HepG2 (cell line): ENCODE measurements at regions not wholly inside any gene's neighbourhood (a gene's known extent, or its start where the extent isn't known, plus 50 kb on each side); places are given as distances from the start of the nearest gene placed in this dataset.

Experiments
- ATAC-seq: fragments of 200-7000 bp; cut with Tn5 transposase; 3 replicates; pipeline ENCODE4 v1.9.1; 2020; ENCODE audit warnings: mild to moderate bottlenecking, moderate library complexity
- BruUV-seq: library from RNA; stranded (reverse); fragments of 400-500 nt; replicated peaks from 2 replicates; lab custom pipeline; 2021; lab: Mats Ljungman, UMichigan
- CTCF ChIA-PET: fragments of 300-600 bp; formaldehyde crosslinking; extraction: SDS; loops from one replicate; lab custom pipeline; 2021; ENCODE audit warnings: low total read pairs, inconsistent platforms, low intra/inter-chr PET ratio; lab: Yijun Ruan, JAX
- POLR2A ChIA-PET: fragments of 350-600 bp; sonication (Branson Sonifier 250); formaldehyde crosslinking; loops from one replicate; lab custom pipeline; 2020; ENCODE audit warnings: antibody characterized with exemption, inconsistent platforms; lab: Yijun Ruan, JAX
- DNase-seq: peaks from one replicate; pipeline ENCODE4 v3.0.0-alpha.2; 2015; ENCODE audit warnings: low spot score
- FAIRE-seq: peaks from 3 replicates; lab custom pipeline; 2011; peaks lifted over from hg19 to GRCh38; lab: Jason Lieb, UNC
- H2AFZ ChIP-seq: one replicate; pipeline ENCODE4 v1.6.1; 2011; ENCODE audit warnings: low read length, inconsistent platforms
- H3K27ac ChIP-seq: fragments of 300-600 bp; 3 replicates; pipeline ENCODE4 v1.8.0; 2011; ENCODE audit warnings: mixed run types, mild to moderate bottlenecking, mixed read lengths, low read length, inconsistent platforms; ENCODE audit not compliant: insufficient read depth; ENCODE audit errors: extremely low read length
- H3K27me3 ChIP-seq, 2 experiments: fragments of 200-600 bp in 1 of 2; 2 replicates in 1 of 2; 3 replicates in 1 of 2; pipeline versions ENCODE4 v1.6.0 to v1.8.0; 2011; ENCODE audit warnings: low read length in 2 of 2, mild to moderate bottlenecking in 2 of 2, moderate library complexity in 2 of 2, inconsistent platforms in 1 of 2; ENCODE audit not compliant: insufficient read depth in 2 of 2, control insufficient read depth in 1 of 2
- H3K36me3 ChIP-seq, 2 experiments: fragments of 200-600 bp in 1 of 2; replicated peaks in 1 of 2; 2 replicates in 1 of 2; 3 replicates in 1 of 2; pipeline versions ENCODE4 v1.5.1 to v1.8.0; 2011; ENCODE audit warnings: low read length in 2 of 2, inconsistent platforms in 1 of 2; ENCODE audit not compliant: insufficient read depth in 2 of 2, control insufficient read depth in 1 of 2
- H3K4me1 ChIP-seq: 2 replicates; pipeline ENCODE4 v1.5.1; 2012; ENCODE audit warnings: low read length, inconsistent platforms; ENCODE audit not compliant: insufficient read depth
- H3K4me2 ChIP-seq: 2 replicates; pipeline ENCODE4 v1.6.0; 2011; ENCODE audit warnings: low read depth, low read length, inconsistent platforms
- H3K4me3 ChIP-seq, 3 experiments: fragments of 200-600 bp in 1 of 3; sonication (generic), shearing (Covaris generic) in 1 of 3; replicated peaks in 1 of 3; 2 replicates each; pipeline ENCODE4 v1.5.1; 2011 to 2016; ENCODE audit warnings: low read length in 3 of 3, inconsistent platforms in 2 of 3, low read depth in 2 of 3, mild to moderate bottlenecking in 2 of 3, control low read depth in 1 of 3, mixed read lengths in 1 of 3; ENCODE audit not compliant: insufficient read depth in 1 of 3
- H3K79me2 ChIP-seq: one replicate; pipeline ENCODE4 v1.6.1; 2011; ENCODE audit warnings: low read length, inconsistent platforms; ENCODE audit not compliant: insufficient read depth
- H3K9ac ChIP-seq: 2 replicates; pipeline ENCODE4 v1.6.0; 2011; ENCODE audit warnings: mild to moderate bottlenecking, low read depth, low read length, inconsistent platforms; ENCODE audit not compliant: insufficient read depth
- H3K9me3 ChIP-seq: 2 replicates; pipeline ENCODE4 v1.5.1; 2012; ENCODE audit warnings: mild to moderate bottlenecking, low read length
- H4K20me1 ChIP-seq: 2 replicates; pipeline ENCODE4 v1.6.0; 2011; ENCODE audit warnings: inconsistent platforms, mild to moderate bottlenecking, low read length, moderate library complexity; ENCODE audit not compliant: insufficient read depth
- CEBPG ChIP-seq: IDR thresholded peaks from 2 replicates; pipeline ENCODE4 v1.6.1; 2016
- HDAC1 ChIP-seq: sonication (generic); formaldehyde crosslinking; IDR thresholded peaks from 2 replicates; pipeline ENCODE4 v1.5.1; 2020; ENCODE audit warnings: mild to moderate bottlenecking, missing genetic modification reagents
- HOXD1 ChIP-seq: sonication (generic); formaldehyde crosslinking; IDR thresholded peaks from 2 replicates; pipeline ENCODE4 v1.5.0; 2020; ENCODE audit warnings: missing genetic modification reagents
- MAFF ChIP-seq: IDR thresholded peaks from 2 replicates; pipeline ENCODE4 v1.6.1; 2011; ENCODE audit warnings: low read depth, low read length, improper control_type of control experiment
- NFE2L1 ChIP-seq: sonication (generic); formaldehyde crosslinking; IDR thresholded peaks from 2 replicates; pipeline ENCODE4 v1.4.0; 2020; ENCODE audit warnings: missing genetic modification reagents, mild to moderate bottlenecking, borderline replicate concordance
- SALL2 ChIP-seq: sonication (generic); formaldehyde crosslinking; IDR thresholded peaks from 2 replicates; pipeline ENCODE4 v1.8.1; 2023; ENCODE audit warnings: mild to moderate bottlenecking, missing genetic modification reagents, inconsistent platforms
- ZBTB21 ChIP-seq: sonication (generic); formaldehyde crosslinking; IDR thresholded peaks from 2 replicates; pipeline ENCODE4 v1.4.0; 2020; ENCODE audit warnings: missing genetic modification reagents
- ZMYM4 ChIP-seq: sonication (generic); formaldehyde crosslinking; IDR thresholded peaks from 2 replicates; pipeline ENCODE4 v1.8.1; 2023; ENCODE audit warnings: mild to moderate bottlenecking, missing genetic modification reagents
- WGBS: methylation state at CpG from one replicate; pipeline ENCODE4 v1.1.6; 2017; ENCODE audit warnings: low lambda C conversion rate; 5-methylcytosine and 5-hydroxymethylcytosine counted together
- in situ Hi-C: cut with HindIII; loops from 2 replicates; pipeline ENCODE4 v1.10.0; 2017; ENCODE audit warnings: low pct_unique_long_range_greater_than_20kb; ENCODE audit not compliant: extremely low pct_ligation_motif_present
- intact Hi-C: fragments of 100-400 bp; cut with micrococcal nuclease; formaldehyde crosslinking; loops from one replicate; pipeline ENCODE4 v1.10.0; 2022; ENCODE audit not compliant: unreplicated experiment
- TF ChIP-seq, protein P1 (sequence below), 2 experiments: sonication (generic) in 1 of 2; formaldehyde crosslinking in 1 of 2; IDR thresholded peaks; 2 replicates each; pipeline versions ENCODE4 v1.5.1 to v1.6.1; 2011 to 2020; ENCODE audit warnings: borderline replicate concordance in 1 of 2, low read depth in 1 of 2, low read length in 1 of 2, mild to moderate bottlenecking in 1 of 2, missing genetic modification reagents in 1 of 2, moderate library complexity in 1 of 2
- TF ChIP-seq, protein P2 (sequence below): sonication (generic); formaldehyde crosslinking; IDR thresholded peaks from 2 replicates; pipeline ENCODE4 v1.8.1; 2022; ENCODE audit warnings: low read depth, mild to moderate bottlenecking, missing genetic modification reagents
- TF ChIP-seq, protein P3 (sequence below): sonication (generic); IDR thresholded peaks from 2 replicates; pipeline ENCODE4 v1.6.1; 2016; ENCODE audit warnings: low read depth, borderline replicate concordance
- TF ChIP-seq, protein P4 (sequence below): sonication (generic); formaldehyde crosslinking; IDR thresholded peaks from 2 replicates; pipeline ENCODE4 v1.4.0; 2020; ENCODE audit warnings: mild to moderate bottlenecking, missing genetic modification reagents

DNA sequence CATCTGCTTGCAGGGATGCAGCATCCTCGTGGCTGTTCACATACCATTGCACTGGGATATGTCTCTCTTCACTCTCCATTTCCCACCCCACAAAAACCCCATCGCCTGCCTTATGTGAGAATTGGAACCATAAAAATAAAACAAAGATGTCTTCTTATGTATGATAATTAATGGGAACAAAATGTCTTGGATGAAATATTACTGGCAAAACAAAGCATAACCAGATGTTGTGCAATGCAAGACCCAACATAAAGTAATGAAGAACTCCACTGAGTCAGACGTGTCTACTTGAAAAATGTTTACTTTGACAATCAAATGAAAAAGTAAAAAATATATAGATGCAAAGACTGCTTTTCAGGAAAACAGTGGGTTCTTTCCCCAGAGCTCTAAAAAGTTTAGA is 611.3 kb upstream of the SYT4 start (continued):
- TF ChIP-seq, protein P1, sequence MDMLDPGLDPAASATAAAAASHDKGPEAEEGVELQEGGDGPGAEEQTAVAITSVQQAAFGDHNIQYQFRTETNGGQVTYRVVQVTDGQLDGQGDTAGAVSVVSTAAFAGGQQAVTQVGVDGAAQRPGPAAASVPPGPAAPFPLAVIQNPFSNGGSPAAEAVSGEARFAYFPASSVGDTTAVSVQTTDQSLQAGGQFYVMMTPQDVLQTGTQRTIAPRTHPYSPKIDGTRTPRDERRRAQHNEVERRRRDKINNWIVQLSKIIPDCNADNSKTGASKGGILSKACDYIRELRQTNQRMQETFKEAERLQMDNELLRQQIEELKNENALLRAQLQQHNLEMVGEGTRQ (IDR thresholded peaks at IDR 0.05; ENCODE audit: low read depth, low read length) = no peak
- TF ChIP-seq, protein P1 (CRISPR knock-in tag; IDR thresholded peaks at IDR 0.05; ENCODE audit: borderline replicate concordance) = no peak
- TF ChIP-seq, protein P2, sequence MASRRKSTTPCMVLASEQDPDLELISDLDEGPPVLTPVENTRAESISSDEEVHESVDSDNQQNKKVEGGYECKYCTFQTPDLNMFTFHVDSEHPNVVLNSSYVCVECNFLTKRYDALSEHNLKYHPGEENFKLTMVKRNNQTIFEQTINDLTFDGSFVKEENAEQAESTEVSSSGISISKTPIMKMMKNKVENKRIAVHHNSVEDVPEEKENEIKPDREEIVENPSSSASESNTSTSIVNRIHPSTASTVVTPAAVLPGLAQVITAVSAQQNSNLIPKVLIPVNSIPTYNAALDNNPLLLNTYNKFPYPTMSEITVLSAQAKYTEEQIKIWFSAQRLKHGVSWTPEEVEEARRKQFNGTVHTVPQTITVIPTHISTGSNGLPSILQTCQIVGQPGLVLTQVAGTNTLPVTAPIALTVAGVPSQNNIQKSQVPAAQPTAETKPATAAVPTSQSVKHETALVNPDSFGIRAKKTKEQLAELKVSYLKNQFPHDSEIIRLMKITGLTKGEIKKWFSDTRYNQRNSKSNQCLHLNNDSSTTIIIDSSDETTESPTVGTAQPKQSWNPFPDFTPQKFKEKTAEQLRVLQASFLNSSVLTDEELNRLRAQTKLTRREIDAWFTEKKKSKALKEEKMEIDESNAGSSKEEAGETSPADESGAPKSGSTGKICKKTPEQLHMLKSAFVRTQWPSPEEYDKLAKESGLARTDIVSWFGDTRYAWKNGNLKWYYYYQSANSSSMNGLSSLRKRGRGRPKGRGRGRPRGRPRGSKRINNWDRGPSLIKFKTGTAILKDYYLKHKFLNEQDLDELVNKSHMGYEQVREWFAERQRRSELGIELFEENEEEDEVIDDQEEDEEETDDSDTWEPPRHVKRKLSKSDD (CRISPR knock-in tag) = no peak
- TF ChIP-seq NFE2L1 (CRISPR knock-in tag) (no peak), HOXD1 (CRISPR knock-in tag) (no peak)

DNA sequence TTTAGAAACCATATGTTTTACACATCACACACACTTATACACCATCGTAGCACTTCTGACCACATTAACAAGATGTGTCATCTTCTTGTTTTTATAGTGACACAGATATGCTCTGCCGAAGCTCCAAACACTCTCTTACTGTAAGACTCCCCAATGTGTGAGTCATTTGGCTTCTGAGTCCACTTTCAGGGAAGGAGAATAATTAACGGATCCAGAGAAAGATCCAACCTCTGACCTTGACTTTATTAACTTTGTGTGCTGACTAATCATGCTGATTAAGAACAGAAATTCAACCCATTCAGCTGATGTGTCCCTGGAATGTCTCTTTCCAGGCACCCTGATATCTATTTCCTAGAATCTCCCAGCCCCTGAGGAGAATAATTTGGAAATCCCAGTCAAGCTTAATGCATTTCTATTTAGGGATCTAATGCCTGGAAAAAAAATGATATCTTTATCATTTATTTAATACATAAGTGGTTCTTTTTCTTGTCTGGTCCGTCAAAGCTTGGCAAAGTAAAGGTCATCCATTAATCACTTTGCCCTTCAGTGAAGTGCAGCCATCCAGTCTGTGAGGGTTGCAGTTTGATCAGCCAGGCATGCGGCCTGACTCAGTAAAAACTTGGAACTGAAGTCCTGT is 615.8 kb upstream of the SYT4 start:
- Histone ChIP-seq H3K27me3 (no peaks in the 10 kb centered on the region), H3K79me2 (no peaks in the 10 kb centered on the region), H3K36me3 (no peaks in the 10 kb centered on the region), H4K20me1 (no peaks in the 10 kb centered on the region), H3K9me3 (peaks cover 54% of the 10 kb centered on the region), H3K4me2 (no peak overlapping the region), H3K27ac (no peak overlapping the region), H3K9ac (no peak overlapping the region), H3K4me1 (no peaks in the 10 kb centered on the region), H2AFZ (no peak overlapping the region), H3K4me3 (no peak overlapping the region)
- FAIRE-seq = no peak
- no peak for DNase-seq
- in situ Hi-C loops (no loop called here), intact Hi-C loops (no loop called here)
- ATAC-seq = no peak
- POLR2A ChIA-PET = no interaction called here
- 4% methylated on average over 5 of the region's 5 CpGs for WGBS
- TF ChIP-seq CEBPG (CRISPR knock-in tag) (no peak), HDAC1 (no peak), SALL2 (CRISPR knock-in tag) (no peak), ZBTB21 (CRISPR knock-in tag) (no peak), MAFF (no peak), ZMYM4 (CRISPR knock-in tag) (no peak)
- TF ChIP-seq, protein P3, sequence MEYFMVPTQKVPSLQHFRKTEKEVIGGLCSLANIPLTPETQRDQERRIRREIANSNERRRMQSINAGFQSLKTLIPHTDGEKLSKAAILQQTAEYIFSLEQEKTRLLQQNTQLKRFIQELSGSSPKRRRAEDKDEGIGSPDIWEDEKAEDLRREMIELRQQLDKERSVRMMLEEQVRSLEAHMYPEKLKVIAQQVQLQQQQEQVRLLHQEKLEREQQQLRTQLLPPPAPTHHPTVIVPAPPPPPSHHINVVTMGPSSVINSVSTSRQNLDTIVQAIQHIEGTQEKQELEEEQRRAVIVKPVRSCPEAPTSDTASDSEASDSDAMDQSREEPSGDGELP = no peak
- TF ChIP-seq, protein P4, sequence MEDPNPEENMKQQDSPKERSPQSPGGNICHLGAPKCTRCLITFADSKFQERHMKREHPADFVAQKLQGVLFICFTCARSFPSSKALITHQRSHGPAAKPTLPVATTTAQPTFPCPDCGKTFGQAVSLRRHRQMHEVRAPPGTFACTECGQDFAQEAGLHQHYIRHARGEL (CRISPR knock-in tag) = no peak
- BruUV-seq = no TSS peak
- CTCF ChIA-PET = no interaction called here
